Uterus (tissue), 2 donors: ENCODE measurements at regions not wholly inside any gene's neighbourhood (a gene's known extent, or its start where the extent isn't known, plus 50 kb on each side); places are given as distances from the start of the nearest gene placed in this dataset.

Experiments used
- CTCF ChIP-seq, 4 experiments: fragments of 200-600 bp in 2 of 4; fragments of 450-650 bp in 2 of 4; sonication (generic) in 2 of 4; IDR thresholded peaks; one replicate each; pipeline ENCODE4 v1.5.1; 2016 to 2019; ENCODE audit warnings: antibody characterized with exemption in 4 of 4, mild to moderate bottlenecking in 2 of 4, moderate library complexity in 1 of 4
- POLR2A ChIP-seq, 2 donors: fragments of 450-650 bp; IDR thresholded peaks; one replicate each; pipeline ENCODE4 v1.6.1; 2016; ENCODE audit warnings: antibody characterized with exemption in 2 of 2, mild to moderate bottlenecking in 1 of 2, moderate library complexity in 1 of 2

GRCh38 chr7:41900532-41900931 is 197.6 kb upstream of the INHBA start:
- TF ChIP-seq CTCF (IDR thresholded peaks at IDR 0.05) (no peak), POLR2A (IDR thresholded peaks at IDR 0.05) (no peak)
